CD1c-positive myeloid dendritic cell (primary cell): ENCODE measurements at regions not wholly inside any gene's neighbourhood (a gene's known extent, or its start where the extent isn't known, plus 50 kb on each side); places are given as distances from the start of the nearest gene placed in this dataset.
"Not testable (repeated sequence)": the region's sequence is repeated elsewhere in the genome, so short reads cannot be mapped to it uniquely, and the experiment has no call there.

Experiments
- DNase-seq: peaks from one replicate; pipeline ENCODE4 v3.0.0-alpha.2; 2016; ENCODE audit errors: extremely low spot score

GRCh38 chr4:33067221-33067620 lies 2347.1 kb downstream of the PCDH7 start:
- DNase-seq = no peak

GRCh38 chr4:33068539-33068938 lies 2348.4 kb downstream of the PCDH7 start:
- no peak for DNase-seq

- DNase-seq = no peak
Observed at GRCh38 chr4:33071535-33071934, 2351.4 kb downstream of the PCDH7 start.

DNA sequence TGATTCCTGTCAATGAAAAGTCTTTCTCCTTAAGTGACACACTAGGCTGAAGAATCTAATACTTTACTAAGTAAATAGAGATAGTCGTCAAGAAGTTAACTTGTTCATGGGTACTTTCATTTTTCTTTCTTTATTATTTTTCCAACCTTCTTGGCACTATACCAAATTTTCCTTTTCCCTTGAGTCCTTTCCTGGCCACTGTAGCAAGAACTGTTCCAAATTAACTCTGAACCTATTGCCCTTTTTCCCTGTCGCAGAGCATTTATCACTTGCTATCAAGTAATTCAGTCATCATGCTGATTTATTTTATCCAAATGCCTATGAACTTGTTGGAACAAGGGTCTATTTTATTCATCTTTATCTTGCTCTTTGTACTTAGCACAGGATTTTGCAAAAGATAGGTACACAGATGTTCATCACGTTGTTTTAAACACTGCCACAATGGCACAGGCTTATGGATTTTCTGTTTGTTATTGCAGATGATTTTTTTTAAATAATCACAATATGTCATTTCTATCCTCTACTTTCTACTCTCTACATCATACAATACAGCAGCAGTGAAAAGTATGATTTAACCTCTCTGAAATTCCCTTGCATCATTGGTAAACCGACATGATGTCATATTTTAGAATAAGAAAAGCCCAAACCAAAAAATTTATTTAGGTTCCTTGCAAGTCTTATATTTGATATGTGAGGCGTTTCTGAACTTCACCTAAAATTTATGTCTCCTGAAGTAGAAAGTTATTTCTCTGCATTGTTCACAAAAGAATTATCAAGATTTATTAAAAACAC lies 2352.3 kb downstream of the PCDH7 start:
- no peak for DNase-seq

DNA sequence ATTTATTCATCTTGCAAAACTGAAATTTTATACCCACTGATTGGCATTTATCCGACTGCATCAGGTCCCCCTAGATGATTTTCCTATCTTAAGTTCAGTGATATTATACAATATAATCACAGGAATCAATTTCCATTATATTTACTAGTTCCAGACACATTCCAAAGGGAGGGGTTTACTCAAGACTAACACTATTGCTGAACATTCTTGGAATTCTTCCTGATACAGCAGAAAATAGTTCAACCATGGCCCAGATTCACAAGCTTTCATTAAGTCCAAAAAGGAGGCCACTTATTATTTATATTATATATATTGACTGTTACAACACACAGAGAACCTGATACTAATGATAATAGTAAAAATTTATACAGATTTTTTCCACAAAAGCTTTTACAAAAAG lies 2353.6 kb downstream of the PCDH7 start:
- no peak for DNase-seq

DNA sequence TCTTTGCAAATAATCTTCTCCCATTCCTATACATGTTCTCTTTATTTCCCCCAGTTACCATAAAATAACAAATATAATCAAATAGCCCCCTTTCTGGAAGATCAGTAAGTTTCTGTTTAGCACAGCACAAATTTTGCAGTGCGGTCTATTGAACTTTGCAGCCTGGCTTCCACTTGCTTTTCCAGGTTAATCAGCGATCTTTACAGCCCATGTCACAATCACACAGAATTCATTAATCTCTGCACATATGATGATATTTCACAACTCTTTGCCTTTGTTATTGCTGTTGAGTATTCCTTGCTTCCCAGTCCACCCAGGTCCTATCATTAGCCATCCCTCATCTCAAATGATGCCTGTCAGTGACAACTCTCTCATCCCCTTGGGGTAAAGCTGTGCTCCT lies 2358.0 kb downstream of the PCDH7 start:
- DNase-seq = no peak

- DNase-seq = no peak
Observed at GRCh38 chr4:33080275-33080674, 2360.1 kb downstream of the PCDH7 start.

GRCh38 chr4:33085709-33086108 lies 2365.5 kb downstream of the PCDH7 start:
- no peak for DNase-seq

DNA sequence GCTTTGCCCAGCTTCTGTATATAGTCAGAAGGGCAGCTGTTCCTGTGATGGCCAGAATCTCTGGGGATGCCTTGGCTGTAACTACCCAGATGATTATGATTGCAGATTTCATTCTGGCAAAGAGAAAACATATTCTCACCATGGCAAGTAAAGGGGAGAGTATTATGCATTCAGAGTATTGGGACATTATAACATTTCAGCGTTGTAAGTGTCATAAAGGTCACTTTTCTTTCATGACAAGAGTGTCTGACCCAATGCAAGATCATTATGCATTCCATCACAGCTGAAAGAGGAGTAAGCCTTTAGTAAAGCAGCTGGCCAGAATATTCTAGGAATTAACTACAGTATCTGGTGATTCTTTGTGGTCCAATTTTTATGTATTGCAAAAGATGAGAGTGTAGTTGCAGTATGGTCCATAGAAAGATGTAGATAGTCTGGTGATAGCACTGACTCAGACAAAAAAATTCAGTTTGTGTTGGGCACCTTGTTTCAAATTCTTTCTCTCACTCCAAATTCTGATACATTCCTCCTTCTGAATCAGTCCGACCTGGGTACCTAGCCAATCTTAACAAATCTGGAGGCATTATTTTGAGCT lies 2366.3 kb downstream of the PCDH7 start:
- no peak for DNase-seq

GRCh38 chr4:33088713-33089112 lies 2368.5 kb downstream of the PCDH7 start:
- no peak for DNase-seq

GRCh38 chr4:33090910-33091309 lies 2370.7 kb downstream of the PCDH7 start:
- no peak for DNase-seq

DNA sequence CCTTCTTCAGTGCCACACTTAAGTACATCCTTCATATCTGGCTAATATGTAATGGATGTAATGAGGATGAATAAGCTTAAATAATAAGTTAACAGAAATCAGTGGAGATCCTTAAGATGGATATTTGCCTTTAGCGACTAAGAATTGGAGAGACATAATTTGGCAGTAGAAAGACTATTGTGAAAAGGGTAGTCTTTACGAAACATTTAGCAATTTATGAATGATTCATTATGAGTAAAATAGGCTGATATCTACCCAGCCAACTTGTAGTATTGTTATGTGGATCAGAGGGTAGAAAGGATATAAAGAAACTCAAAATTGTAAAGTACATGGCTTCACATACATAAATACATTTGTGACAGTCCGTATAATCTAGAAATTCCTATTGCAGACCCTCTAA lies 2371.8 kb downstream of the PCDH7 start:
- DNase-seq = no peak

DNA sequence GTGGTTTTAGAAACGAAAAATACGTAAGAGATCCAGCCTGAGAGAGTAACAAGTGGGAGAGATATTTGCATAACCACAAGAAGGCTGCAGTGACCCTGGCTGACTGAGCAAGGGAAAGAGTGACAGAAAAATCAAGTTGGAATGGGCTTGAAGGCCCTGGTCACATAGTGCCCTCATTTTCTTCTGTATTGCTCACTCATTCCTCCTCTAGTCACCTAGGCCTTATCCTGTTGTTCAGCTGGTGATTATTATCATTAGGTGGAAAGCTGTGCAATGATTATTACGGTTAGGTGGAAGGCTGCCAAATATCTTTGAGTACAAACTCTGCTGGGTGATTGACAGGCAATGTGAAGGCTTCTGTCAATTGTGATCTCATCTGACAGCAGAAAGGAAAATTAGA lies 2384.1 kb downstream of the PCDH7 start:
- DNase-seq = no peak

GRCh38 chr4:33107814-33108213 lies 2387.6 kb downstream of the PCDH7 start:
- DNase-seq = no peak

DNA sequence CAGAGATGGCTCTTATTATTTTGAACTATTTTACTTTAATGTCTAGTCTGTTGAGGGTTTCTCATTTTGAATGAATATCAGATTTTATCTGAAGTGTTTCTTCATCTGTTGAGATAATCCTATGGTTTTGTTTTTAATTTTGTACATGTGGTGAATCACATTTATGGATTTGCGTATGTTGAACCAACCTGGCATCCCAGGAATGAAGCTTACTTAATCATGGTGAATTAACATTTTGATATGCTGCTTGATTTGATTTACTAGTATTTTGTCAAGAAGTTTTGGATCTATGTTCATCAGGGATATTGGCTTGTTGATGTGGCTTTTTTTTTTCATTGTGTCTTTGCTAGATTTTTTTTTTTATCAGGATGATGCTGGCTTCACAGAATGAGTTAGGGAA lies 2390.9 kb downstream of the PCDH7 start:
- DNase-seq = no peak

- DNase-seq = no peak
Observed at GRCh38 chr4:33116871-33117270, 2396.7 kb downstream of the PCDH7 start.

DNA sequence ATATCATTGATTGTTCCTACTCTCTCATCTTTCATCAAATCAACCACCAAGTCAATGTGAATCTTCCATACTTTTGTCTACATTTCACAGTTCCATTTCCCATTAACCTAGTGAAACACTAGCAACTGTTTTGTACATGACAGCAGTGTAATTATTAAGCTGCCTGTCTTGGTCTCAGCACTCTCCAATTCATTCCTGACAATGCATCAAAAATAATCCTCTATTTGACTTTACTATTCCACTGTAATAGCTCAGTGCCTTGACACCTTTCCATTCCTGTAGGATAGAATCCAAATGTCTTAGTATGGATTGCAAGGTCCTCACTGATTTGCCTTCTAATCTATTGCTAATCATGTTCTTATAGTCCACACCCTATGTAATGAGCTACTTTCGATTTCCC lies 2405.8 kb downstream of the PCDH7 start:
- no peak for DNase-seq

GRCh38 chr4:33130662-33131061 lies 2410.5 kb downstream of the PCDH7 start:
- not testable (repeated sequence) for DNase-seq

GRCh38 chr4:33133723-33134122 lies 2413.6 kb downstream of the PCDH7 start:
- no peak for DNase-seq

- no peak for DNase-seq
Observed at GRCh38 chr4:33134366-33134765, 2414.2 kb downstream of the PCDH7 start.

DNA sequence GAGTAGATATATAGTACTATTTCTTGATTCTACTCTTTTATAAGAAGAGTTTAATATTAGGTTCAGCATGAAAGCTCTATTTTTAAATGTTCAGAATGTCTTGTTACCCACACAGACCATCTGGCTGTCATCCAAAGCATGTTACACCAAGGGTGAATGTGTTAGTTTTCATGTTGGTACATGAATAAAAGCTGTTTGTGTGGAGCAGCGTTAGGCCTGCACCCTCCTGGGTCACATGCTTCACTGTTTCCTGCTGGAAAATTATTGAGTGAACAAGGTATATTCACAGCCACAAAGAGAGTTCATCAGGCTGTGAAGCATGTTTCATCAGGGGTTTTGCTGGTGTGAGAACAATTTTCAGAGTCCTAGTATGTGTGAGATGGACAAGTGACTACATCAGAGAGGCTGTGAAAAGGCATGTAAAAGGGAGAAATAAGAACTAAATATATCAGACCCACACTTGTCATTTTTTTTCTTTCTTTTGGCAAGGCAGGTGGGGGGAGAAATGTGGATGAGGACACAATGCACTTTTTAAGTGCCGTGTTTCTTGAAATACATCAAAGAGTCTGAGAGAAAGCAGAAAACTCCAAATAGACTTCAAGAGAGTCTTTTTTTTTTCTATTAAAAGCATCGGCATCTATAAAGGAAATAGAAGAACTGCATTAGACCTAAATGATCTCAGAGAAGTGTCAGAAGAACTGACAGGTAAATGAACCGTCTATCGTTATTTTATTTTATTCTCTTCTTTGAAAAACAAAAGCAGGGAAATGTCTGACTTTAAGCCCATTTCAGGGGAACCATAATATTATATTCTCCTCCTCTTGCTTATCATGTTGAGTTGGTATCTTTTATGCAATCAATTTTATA lies 2429.7 kb downstream of the PCDH7 start:
- DNase-seq = no peak

DNA sequence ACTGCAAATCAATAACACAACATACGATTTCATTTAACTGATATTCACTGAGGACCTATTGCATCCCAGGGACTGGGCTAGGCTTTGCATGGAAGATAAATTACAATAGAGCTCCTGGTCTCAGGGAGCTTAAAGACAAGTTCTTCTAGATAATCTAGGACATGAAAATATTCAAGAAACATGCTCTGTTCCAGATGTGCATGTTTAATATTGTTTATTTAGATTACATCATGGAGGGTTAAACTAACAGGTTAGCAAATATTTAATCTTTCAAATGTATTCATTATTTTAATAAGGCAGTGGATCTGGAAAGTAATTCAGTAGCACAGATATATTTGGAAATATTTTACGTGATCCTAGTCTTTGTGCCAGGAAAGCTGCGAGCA lies 2430.3 kb downstream of the PCDH7 start:
- no peak for DNase-seq

- no peak for DNase-seq
Observed at GRCh38 chr4:33160126-33160525, 2440.0 kb downstream of the PCDH7 start.
